Body of pancreas (tissue), 4 donors: ENCODE measurements at regions not wholly inside any gene's neighbourhood (a gene's known extent, or its start where the extent isn't known, plus 50 kb on each side); places are given as distances from the start of the nearest gene placed in this dataset.

Experiments
- POLR2A ChIP-seq, 3 donors: fragments of 450-650 bp; IDR thresholded peaks; one replicate each; pipeline ENCODE4 v1.6.1; 2016; ENCODE audit warnings: antibody characterized with exemption in 3 of 3, mild to moderate bottlenecking in 2 of 3
- TF ChIP-seq, protein P1 (sequence below), 7 experiments: fragments of 450-650 bp in 4 of 7; fragments of 200-600 bp in 3 of 7; sonication (generic) in 3 of 7; IDR thresholded peaks; one replicate each; pipeline ENCODE4 v1.5.1; 2016 to 2019; ENCODE audit warnings: antibody characterized with exemption in 7 of 7

DNA sequence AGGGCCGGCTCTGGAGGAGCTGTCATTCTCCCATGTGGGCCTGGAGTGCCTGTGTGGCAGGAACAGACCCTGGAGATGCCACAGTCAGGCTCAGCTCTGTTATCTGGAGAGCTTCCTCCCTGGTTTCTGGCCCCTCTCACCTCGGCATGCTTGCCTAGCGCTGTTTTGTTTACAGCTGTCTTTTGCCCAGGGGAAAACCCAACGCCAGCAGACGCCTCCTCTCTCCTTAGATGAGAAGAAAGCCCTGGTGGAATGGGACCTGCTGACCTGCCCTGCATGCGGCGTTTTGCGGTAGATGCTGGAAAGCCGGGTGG is 104.9 kb downstream of the CRYAA start:
- TF ChIP-seq, protein P1, sequence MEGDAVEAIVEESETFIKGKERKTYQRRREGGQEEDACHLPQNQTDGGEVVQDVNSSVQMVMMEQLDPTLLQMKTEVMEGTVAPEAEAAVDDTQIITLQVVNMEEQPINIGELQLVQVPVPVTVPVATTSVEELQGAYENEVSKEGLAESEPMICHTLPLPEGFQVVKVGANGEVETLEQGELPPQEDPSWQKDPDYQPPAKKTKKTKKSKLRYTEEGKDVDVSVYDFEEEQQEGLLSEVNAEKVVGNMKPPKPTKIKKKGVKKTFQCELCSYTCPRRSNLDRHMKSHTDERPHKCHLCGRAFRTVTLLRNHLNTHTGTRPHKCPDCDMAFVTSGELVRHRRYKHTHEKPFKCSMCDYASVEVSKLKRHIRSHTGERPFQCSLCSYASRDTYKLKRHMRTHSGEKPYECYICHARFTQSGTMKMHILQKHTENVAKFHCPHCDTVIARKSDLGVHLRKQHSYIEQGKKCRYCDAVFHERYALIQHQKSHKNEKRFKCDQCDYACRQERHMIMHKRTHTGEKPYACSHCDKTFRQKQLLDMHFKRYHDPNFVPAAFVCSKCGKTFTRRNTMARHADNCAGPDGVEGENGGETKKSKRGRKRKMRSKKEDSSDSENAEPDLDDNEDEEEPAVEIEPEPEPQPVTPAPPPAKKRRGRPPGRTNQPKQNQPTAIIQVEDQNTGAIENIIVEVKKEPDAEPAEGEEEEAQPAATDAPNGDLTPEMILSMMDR (IDR thresholded peaks at IDR 0.05): no peak
- no peak for TF ChIP-seq POLR2A (IDR thresholded peaks at IDR 0.05)
